Neuronal stem cell (in vitro differentiated cells): ENCODE measurements at regions not wholly inside any gene's neighbourhood (a gene's known extent, or its start where the extent isn't known, plus 50 kb on each side); places are given as distances from the start of the nearest gene placed in this dataset.

Experiments used
- DNase-seq: peaks from one replicate; pipeline ENCODE4 v3.0.0-alpha.2; 2013; ENCODE audit warnings: low spot score
- H2AFZ ChIP-seq: one replicate; pipeline ENCODE4 v1.6.1; 2013; ENCODE audit warnings: mild to moderate bottlenecking, low read length, inconsistent platforms
- H2AK5ac ChIP-seq: 2 replicates; pipeline ENCODE4 v1.6.1; 2013; ENCODE audit warnings: low read depth, mild to moderate bottlenecking, inconsistent platforms, low read length, moderate library complexity, mixed read lengths
- H2BK120ac ChIP-seq: 2 replicates; pipeline ENCODE4 v1.6.1; 2013; ENCODE audit warnings: low read depth, mild to moderate bottlenecking, inconsistent platforms, low read length, moderate library complexity, mixed read lengths
- H2BK12ac ChIP-seq: one replicate; pipeline ENCODE4 v1.6.1; 2013; ENCODE audit warnings: low read length, inconsistent platforms
- H2BK15ac ChIP-seq: 2 replicates; pipeline ENCODE4 v1.6.1; 2013; ENCODE audit warnings: mild to moderate bottlenecking, low read length, inconsistent platforms, mixed read lengths
- H2BK5ac ChIP-seq: one replicate; pipeline ENCODE4 v1.6.1; 2013; ENCODE audit warnings: inconsistent platforms, mild to moderate bottlenecking, low read length, moderate library complexity
- H3K14ac ChIP-seq: one replicate; pipeline ENCODE4 v1.6.1; 2013; ENCODE audit warnings: low read length, inconsistent platforms
- H3K18ac ChIP-seq: 2 replicates; pipeline ENCODE4 v1.6.1; 2013; ENCODE audit warnings: low read length, inconsistent platforms
- H3K23ac ChIP-seq: 2 replicates; pipeline ENCODE4 v1.6.1; 2013; ENCODE audit warnings: low read depth, mild to moderate bottlenecking, mixed read lengths, low read length, inconsistent platforms; ENCODE audit not compliant: poor library complexity
- H3K27ac ChIP-seq: replicated peaks from 3 replicates; pipeline ENCODE4 v1.5.1; 2013; ENCODE audit warnings: low read length, inconsistent platforms
- H3K27me3 ChIP-seq, 3 experiments: 2 replicates each; pipeline ENCODE4 v1.6.1; 2013; ENCODE audit warnings: low read length in 3 of 3, mild to moderate bottlenecking in 2 of 3, inconsistent platforms in 1 of 3, low read depth in 1 of 3, mixed read lengths in 1 of 3, moderate library complexity in 1 of 3; ENCODE audit not compliant: control insufficient read depth in 3 of 3, insufficient read depth in 3 of 3
- H3K36me3 ChIP-seq, 2 donors: replicated peaks in 1 of 2; 2 replicates each; pipeline ENCODE4 v1.6.1; 2013; ENCODE audit warnings: low read length in 2 of 2; ENCODE audit not compliant: control insufficient read depth in 2 of 2, insufficient read depth in 2 of 2
- H3K4ac ChIP-seq: 2 replicates; pipeline ENCODE4 v1.6.1; 2013; ENCODE audit warnings: inconsistent platforms, mild to moderate bottlenecking, low read length, moderate library complexity
- H3K4me1 ChIP-seq, 2 donors: 1 replicate in 1 of 2; 2 replicates in 1 of 2; pipeline ENCODE4 v1.6.1; 2013; ENCODE audit warnings: low read length in 2 of 2, low read depth in 1 of 2; ENCODE audit not compliant: control insufficient read depth in 2 of 2, insufficient read depth in 1 of 2
- H3K4me2 ChIP-seq: one replicate; pipeline ENCODE4 v1.6.1; 2013; ENCODE audit warnings: mild to moderate bottlenecking, low read length, inconsistent platforms; ENCODE audit not compliant: insufficient read depth, poor library complexity, severe bottlenecking
- H3K4me3 ChIP-seq, 2 donors: 2 replicates each; pipeline ENCODE4 v1.5.1; 2013; ENCODE audit warnings: low read length in 2 of 2, mild to moderate bottlenecking in 2 of 2, inconsistent platforms in 1 of 2, moderate library complexity in 1 of 2
- H3K79me1 ChIP-seq: one replicate; pipeline ENCODE4 v1.6.1; 2013; ENCODE audit warnings: low read depth, mild to moderate bottlenecking, inconsistent platforms, low read length, moderate library complexity
- H3K9ac ChIP-seq: one replicate; pipeline ENCODE4 v1.6.1; 2013; ENCODE audit warnings: mild to moderate bottlenecking, low read depth, low read length, inconsistent platforms; ENCODE audit not compliant: poor library complexity
- H3K9me3 ChIP-seq, 2 donors: replicated peaks in 1 of 2; 2 replicates each; pipeline versions ENCODE3 to v1.6.1; 2013; ENCODE audit warnings: low read length in 2 of 2, mild to moderate bottlenecking in 2 of 2, inconsistent platforms in 1 of 2, low read depth in 1 of 2, mixed read lengths in 1 of 2, moderate library complexity in 1 of 2; ENCODE audit not compliant: control insufficient read depth in 2 of 2, insufficient read depth in 1 of 2
- H4K8ac ChIP-seq: one replicate; pipeline ENCODE4 v1.6.1; 2013; ENCODE audit warnings: low read depth, mild to moderate bottlenecking, inconsistent platforms, low read length, moderate library complexity
- H4K91ac ChIP-seq: one replicate; pipeline ENCODE4 v1.6.1; 2013; ENCODE audit warnings: low read length, low read depth, mild to moderate bottlenecking, inconsistent platforms; ENCODE audit not compliant: poor library complexity
- WGBS, 2 donors: extraction: QIAGEN DNeasy Blood & Tissue Kit; methylation state at CpG; one replicate each; pipeline ENCODE4 v1.1.7; 2013; ENCODE audit warnings: missing lambda C conversion rate in 2 of 2, mixed read lengths in 1 of 2; ENCODE audit not compliant: insufficient read length in 2 of 2, insufficient replicate concordance in 1 of 2; ENCODE audit errors: extremely low coverage in 2 of 2; 5-methylcytosine and 5-hydroxymethylcytosine counted together

DNA sequence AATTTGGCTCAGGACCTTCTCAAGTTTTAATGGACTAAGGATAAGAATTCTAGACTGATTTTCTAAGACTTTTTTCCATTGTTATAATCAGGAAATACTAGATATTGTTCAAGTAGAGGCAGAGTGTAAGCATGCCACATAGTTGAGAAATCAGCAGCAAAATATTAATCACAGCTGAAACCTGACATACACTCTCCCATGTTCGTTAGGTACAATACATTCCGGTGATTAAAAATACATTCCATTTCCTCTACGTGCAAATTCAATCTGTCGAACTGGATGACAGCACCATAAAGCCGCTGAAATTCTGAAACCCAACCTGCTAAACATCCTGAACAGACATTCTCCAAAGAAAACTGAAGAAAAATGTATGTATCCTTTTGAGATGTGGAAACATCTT lies 587.6 kb upstream of the DIPK2B start:
- no CpG with 5 or more reads among the region's 5 CpGs for WGBS, 2 donors
- no peak overlapping the region for H2BK120ac ChIP-seq

GRCh38 chrX:45784590-45784989 lies 583.9 kb upstream of the DIPK2B start:
- no peak overlapping the region for H2BK12ac ChIP-seq
- H3K23ac ChIP-seq = no peak overlapping the region
- no peak overlapping the region for H2BK120ac ChIP-seq
- H3K9me3 ChIP-seq = no peaks in the 10 kb centered on the region
- no peak overlapping the region for H3K4ac ChIP-seq
- H3K9ac ChIP-seq = no peak overlapping the region
- no peak overlapping the region for H3K4me3 ChIP-seq
- no peak overlapping the region for H2AFZ ChIP-seq
- H2BK15ac ChIP-seq = no peak overlapping the region
- peaks cover 0 to 4% of the 10 kb centered on the region in 2 donors for H3K36me3 ChIP-seq
- peaks cover 2 to 5% of the 10 kb centered on the region in 2 donors for H3K4me1 ChIP-seq
- H3K14ac ChIP-seq = no peak overlapping the region
- H3K79me1 ChIP-seq = peaks cover 2% of the 10 kb centered on the region
- no peaks in the 10 kb centered on the region for H3K27me3 ChIP-seq
- no peak overlapping the region for H3K27ac ChIP-seq
- H3K4me2 ChIP-seq = no peak overlapping the region
- H3K18ac ChIP-seq = no peak overlapping the region
- H4K8ac ChIP-seq = no peak overlapping the region
- no CpG with 5 or more reads among the region's 3 CpGs for WGBS, 2 donors
- DNase-seq = no peak
- H2AK5ac ChIP-seq = no peak overlapping the region
- no peak overlapping the region for H2BK5ac ChIP-seq
- H4K91ac ChIP-seq = no peak overlapping the region

More for the DNA sequence above, 587.6 kb upstream of the DIPK2B start:
- Histone ChIP-seq H2AFZ (no peak overlapping the region), H3K9me3 (peaks cover 0 to 9% of the 10 kb centered on the region in 2 donors), H2BK15ac (no peak overlapping the region), H4K91ac (no peak overlapping the region), H2BK5ac (no peak overlapping the region), H3K27ac (no peak overlapping the region), H2BK12ac (no peak overlapping the region), H4K8ac (no peak overlapping the region), H3K9ac (no peak overlapping the region), H3K4me3 (no peak overlapping the region), H2AK5ac (no peak overlapping the region), H3K18ac (no peak overlapping the region), H3K4me2 (no peak overlapping the region), H3K14ac (no peak overlapping the region), H3K23ac (no peak overlapping the region), H3K4me1 (peaks cover 0 to 2% of the 10 kb centered on the region in 2 donors), H3K79me1 (no peaks in the 10 kb centered on the region), H3K36me3 (peaks cover 0 to 5% of the 10 kb centered on the region in 2 donors), H3K4ac (no peak overlapping the region), H3K27me3 (no peaks in the 10 kb centered on the region)
- DNase-seq = no peak

DNA sequence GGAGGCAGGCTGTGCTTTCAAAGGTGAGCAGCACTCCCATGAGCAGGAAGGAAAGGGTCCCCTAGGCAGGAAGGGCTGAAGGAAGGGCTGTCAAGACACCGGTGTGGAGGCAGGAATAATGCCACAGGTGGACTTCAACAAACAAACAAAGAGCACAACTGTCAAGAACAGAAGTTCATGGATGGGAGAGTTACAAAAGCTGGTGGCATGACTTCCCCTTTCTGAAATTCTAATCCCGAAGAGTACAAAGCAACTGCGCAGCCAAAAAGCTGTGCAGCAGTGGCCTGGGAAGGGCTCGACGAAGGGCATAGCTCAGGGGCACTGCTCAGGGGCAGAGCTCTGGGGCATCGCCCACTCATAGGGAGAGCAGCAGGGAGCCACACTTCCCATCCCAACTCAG lies 582.3 kb upstream of the DIPK2B start:
- H2BK5ac ChIP-seq = no peak overlapping the region

GRCh38 chrX:45781901-45782553 lies 581.4 kb upstream of the DIPK2B start:
- DNase-seq = no peak
- WGBS, 2 donors = no CpG with 5 or more reads among the region's 4 CpGs
- H3K27ac ChIP-seq = no peak overlapping the region

More for the DNA sequence above, 582.3 kb upstream of the DIPK2B start:
- Histone ChIP-seq H2BK120ac (no peak overlapping the region), H3K27ac (no peak overlapping the region), H2BK15ac (no peak overlapping the region), H3K79me1 (peaks cover 2% of the 10 kb centered on the region), H3K27me3 (no peaks in the 10 kb centered on the region), H2AK5ac (no peak overlapping the region), H3K4me1 (peaks cover 2 to 4% of the 10 kb centered on the region in 2 donors), H3K9me3 (no peaks in the 10 kb centered on the region), H2AFZ (no peak overlapping the region), H3K4ac (no peak overlapping the region), H3K14ac (no peak overlapping the region), H4K91ac (no peak overlapping the region), H4K8ac (no peak overlapping the region), H3K36me3 (peaks cover 0 to 4% of the 10 kb centered on the region in 2 donors), H3K4me2 (no peak overlapping the region), H3K9ac (no peak overlapping the region), H3K18ac (no peak overlapping the region), H3K23ac (no peak overlapping the region), H3K4me3 (no peak overlapping the region), H2BK12ac (no peak overlapping the region)
- no CpG with 5 or more reads among the region's 6 CpGs for WGBS, 2 donors
- no peak for DNase-seq

More at GRCh38 chrX:45781901-45782553, 581.4 kb upstream of the DIPK2B start:
- Histone ChIP-seq H3K4ac (no peak overlapping the region), H2BK120ac (no peak overlapping the region), H3K27me3 (no peaks in the 10 kb centered on the region), H2BK12ac (no peak overlapping the region), H2BK15ac (no peak overlapping the region), H3K4me1 (peaks cover 2 to 4% of the 10 kb centered on the region in 2 donors), H3K9ac (no peak overlapping the region), H2AK5ac (no peak overlapping the region), H3K23ac (no peak overlapping the region), H3K18ac (no peak overlapping the region), H3K9me3 (no peaks in the 10 kb centered on the region), H3K14ac (no peak overlapping the region), H2BK5ac (no peak overlapping the region), H2AFZ (no peak overlapping the region), H3K79me1 (peaks cover 2% of the 10 kb centered on the region), H4K91ac (no peak overlapping the region), H4K8ac (no peak overlapping the region), H3K4me3 (no peak overlapping the region), H3K4me2 (no peak overlapping the region), H3K36me3 (peaks cover 0 to 6% of the 10 kb centered on the region in 2 donors)
